HEK293T (cell line): ENCODE measurements at regions not wholly inside any gene's neighbourhood (a gene's known extent, or its start where the extent isn't known, plus 50 kb on each side); places are given as distances from the start of the nearest gene placed in this dataset.
"Not testable (repeated sequence)": the region's sequence is repeated elsewhere in the genome, so short reads cannot be mapped to it uniquely, and the experiment has no call there.

Experiments used
- CTCF ChIA-PET: fragments of 350-600 bp; formaldehyde crosslinking; extraction: SDS; loops from one replicate; lab custom pipeline; 2021; ENCODE audit warnings: antibody characterized with exemption, inconsistent platforms; lab: Yijun Ruan, JAX
- POLR2A ChIA-PET: fragments of 350-600 bp; formaldehyde crosslinking; extraction: SDS; loops from one replicate; lab custom pipeline; 2020; ENCODE audit warnings: antibody characterized with exemption, inconsistent platforms; lab: Yijun Ruan, JAX
- DNase-seq: peaks from one replicate; pipeline ENCODE4 v3.0.0; 2012; ENCODE audit warnings: mixed read lengths; ENCODE audit errors: extremely low spot score
- L3MBTL2 ChIP-seq: fragments of 450-650 bp; conservative IDR thresholded peaks from 2 replicates; pipeline ENCODE4 v1.6.1; 2016; ENCODE audit warnings: mild to moderate bottlenecking

DNA sequence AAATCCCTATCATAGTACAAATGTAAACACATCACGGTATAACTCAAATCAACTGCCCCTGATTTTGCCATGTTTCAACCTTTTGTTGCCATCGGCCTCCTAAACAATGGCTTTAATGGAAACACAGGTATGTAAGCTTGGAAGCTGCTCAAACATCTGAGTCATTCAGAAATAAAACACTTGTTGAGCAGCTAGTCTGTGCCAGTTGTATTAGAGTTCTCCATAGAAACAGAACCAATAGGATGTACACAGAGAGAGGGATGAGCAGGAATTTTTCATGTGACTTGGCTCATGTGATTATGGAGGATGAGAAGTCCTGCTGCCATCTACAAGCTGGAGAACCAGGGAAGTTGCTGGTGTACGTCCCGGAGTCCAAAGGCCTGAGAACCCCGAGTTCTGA lies 186.1 kb downstream of the LMLN start:
- CTCF ChIA-PET, POLR2A ChIA-PET, DNase-seq: not testable (repeated sequence)

DNA sequence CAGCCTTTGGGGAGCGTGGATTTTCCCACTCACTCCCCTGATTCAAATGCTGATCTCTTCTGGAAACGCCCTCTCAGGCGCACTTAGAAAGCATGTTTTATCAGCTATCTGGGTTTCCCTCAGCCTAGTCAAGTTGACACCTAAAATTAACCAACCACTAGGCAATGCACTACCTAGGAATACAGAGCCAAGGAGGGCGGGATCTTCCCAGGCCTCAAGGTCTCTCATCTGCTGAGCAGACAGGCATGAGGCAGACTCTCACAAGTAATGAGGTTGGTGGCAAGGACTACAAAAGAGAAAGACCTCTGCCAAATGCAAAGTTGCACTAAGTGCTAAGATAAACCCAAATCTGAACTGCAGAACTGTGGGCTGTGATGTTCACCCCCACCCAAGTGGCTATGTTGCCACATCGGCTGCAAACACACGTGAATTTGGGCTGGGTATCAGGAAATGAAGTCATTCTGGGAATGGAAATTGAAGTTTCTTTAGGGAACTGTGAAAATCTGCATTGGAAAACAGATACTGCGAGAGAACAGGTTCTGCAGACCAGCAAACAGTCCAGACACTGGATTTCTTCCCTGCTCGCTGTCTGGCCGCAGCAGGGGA lies 186.6 kb downstream of the LMLN start:
- CTCF ChIA-PET, POLR2A ChIA-PET, DNase-seq: not testable (repeated sequence)

- POLR2A ChIA-PET, CTCF ChIA-PET, DNase-seq: not testable (repeated sequence)
Measured at GRCh38 chr3:198147213-198147612, 187.2 kb downstream of the LMLN start.

DNA sequence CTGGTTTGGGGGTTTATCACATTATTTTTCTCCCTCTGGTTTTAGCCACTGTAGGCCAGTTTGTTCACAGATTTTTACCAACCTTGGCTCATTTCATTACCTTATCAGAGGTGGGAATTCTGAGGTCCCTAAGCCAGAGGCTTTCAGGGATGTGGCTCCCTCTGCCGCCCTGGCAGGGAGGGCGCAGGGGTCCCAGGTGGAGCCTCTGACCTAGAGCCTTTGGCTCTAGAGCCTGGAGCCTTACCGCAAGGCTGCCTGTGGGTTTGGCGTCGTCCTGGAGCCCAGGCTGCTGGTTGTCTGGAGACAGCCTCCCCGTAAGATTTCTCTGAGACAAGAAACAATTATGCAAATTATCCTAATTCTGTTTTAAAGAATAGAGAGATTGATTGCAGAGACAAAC lies 188.0 kb downstream of the LMLN start:
- POLR2A ChIA-PET, CTCF ChIA-PET, DNase-seq: not testable (repeated sequence)

DNA sequence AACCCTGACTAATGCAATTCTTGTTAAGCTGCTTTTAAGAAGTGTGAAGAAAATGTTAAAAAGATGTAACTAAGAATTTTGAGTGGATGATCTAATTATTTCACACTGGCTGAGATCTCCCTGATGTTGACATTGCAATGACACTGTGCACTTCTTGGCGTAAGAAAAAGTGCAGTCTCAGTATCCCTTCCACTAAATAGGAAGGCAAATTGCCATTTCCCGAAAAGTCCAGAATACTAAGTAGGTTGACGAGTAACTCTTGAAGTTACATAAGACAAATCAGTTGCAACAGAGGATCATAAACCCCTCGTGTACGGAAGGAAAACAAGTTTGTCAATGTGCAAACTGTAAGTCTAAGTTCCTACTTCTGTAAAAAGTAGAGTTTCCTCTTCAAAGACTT lies 189.9 kb downstream of the LMLN start:
- CTCF ChIA-PET, POLR2A ChIA-PET, DNase-seq: not testable (repeated sequence)

- DNase-seq, POLR2A ChIA-PET, CTCF ChIA-PET: not testable (repeated sequence)
Measured at GRCh38 chr3:198151867-198152266, 191.8 kb downstream of the LMLN start.

DNA sequence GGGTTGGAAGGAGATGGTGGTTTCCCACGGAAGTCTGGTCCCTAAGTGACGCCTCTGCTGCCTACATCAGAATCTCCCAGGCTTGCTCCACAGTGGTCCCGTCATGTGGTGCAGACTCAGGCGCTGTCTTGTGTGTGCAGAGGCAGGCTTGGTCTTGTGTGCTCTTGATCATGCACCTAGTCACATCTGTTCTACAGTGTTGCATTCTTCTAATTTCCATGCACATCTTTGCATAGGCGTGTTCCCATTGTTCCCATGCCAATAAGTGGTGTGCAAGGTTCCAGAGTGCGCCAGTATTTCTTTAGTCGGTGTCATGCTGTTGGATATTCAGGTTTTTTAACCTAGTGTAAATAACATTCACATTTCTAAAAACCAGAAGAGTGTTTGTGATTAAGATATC lies 195.8 kb downstream of the LMLN start:
- POLR2A ChIA-PET, DNase-seq, CTCF ChIA-PET: not testable (repeated sequence)

DNA sequence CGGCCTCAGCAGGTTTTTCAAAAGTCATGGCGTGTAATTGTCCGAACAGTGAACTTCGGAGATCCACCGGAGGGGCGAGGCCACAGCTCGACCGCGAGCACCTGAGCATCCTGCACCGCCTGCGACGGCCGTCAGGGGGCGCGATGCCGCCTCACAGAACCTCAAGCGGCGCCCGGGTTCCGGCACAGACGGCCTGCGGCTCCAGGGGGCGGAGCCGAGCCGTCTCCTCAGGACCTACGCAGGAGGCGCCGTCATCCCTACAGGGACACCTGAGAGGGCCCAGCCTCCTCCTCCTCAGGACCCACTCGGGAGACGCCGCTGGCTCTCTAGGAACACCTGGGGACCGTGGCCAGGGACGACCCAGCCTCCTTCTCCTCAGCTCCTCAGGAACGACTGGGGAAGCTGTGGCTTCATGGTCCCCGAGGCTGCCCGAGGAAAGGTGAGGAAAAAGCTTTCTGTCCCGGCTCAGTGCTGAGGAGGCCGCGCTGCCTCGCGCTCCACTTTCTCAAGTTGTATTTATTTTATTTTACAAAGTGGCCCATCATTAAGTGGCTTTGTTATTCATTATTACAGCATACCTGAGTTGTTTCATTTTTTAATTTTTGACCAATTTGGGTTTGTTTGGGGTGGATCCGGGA lies 197.3 kb downstream of the LMLN start:
- CTCF ChIA-PET = not testable (repeated sequence)

DNA sequence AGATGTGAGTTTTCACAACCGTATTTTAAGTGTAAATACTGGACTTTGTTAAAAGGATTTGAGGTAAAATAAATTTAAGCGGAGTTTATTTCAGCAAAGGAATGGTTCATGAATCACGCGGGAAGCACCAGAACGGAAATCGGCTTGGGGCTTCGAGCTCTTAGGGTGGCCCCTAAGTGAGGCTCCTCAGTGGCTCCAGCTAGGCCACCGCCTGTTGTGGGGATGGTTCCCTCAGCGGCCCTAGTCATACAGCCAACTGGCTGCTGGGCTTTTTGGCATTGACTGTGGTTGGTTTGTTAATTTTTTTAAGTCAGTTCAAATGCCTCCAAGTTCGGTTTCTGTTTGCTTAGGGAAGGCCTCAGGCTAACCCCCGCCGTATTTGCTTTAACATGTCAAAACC lies 198.0 kb downstream of the LMLN start:
- CTCF ChIA-PET, POLR2A ChIA-PET: not testable (repeated sequence)

More for the DNA sequence above, 197.3 kb downstream of the LMLN start:
- POLR2A ChIA-PET, DNase-seq: not testable (repeated sequence)

DNA sequence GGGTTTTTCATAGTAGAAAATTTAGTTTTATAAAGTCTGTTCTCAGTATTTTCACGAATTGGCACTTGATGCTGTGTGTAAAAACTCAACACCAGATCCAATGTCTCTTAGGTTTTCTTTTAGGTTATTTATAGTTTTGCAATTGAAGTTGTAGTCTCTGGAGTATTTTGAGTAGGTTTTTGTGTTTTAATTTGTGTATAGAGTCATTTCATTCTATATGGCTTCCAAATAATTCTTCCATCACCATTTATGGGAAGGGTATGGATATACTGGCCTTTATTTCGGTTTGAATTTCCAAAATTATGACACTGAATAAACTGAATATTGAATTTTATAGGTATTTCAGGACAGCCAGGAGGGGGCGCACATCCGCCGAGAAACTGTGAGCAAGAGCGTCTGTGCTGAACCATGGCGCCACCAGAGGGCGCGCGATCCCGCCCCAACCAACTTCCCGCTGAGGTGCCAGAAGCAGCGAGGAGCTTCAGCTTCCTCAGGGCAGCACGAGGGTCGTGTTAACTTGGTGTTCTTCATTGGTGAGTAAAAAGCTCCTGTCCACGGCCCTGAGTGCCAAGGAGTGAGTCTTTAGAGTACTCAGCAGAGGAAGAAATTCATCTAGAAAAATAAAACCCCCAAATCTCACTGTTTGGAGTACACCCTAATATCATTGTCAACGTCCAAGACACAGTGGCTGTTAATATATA lies 207.5 kb downstream of the LMLN start:
- CTCF ChIA-PET, POLR2A ChIA-PET: not testable (repeated sequence)
- peak; percentile 12 for DNase-seq
- peak; percentile 35 for TF ChIP-seq L3MBTL2

More for the DNA sequence above, 198.0 kb downstream of the LMLN start:
- not testable (repeated sequence) for DNase-seq

GRCh38 chr3:198170781-198171180 lies 210.8 kb downstream of the LMLN start:
- DNase-seq, POLR2A ChIA-PET, CTCF ChIA-PET: not testable (repeated sequence)

DNA sequence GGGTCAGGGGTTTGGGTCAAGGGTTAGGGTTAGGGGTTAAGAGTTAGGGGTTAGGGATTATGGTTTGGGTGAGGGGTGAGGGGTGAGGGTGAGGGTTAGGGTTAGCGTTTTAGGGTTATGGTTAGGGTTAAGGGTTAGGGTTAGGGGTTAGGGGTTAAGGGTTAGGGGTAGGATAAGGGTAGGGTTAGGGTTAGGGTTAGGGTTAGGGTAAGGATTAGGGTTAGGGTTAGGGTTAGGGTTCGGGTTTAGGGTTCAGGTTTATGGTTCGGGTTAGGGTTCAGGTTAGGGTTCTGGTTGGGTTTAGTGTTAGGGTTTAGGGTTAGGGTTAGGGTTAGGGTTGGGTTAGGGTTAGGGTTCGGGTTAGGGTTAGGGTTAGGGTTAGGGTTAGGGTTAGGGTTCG lies 213.1 kb downstream of the LMLN start:
- POLR2A ChIA-PET, CTCF ChIA-PET, DNase-seq: not testable (repeated sequence)

GRCh38 chr3:198173929-198174574 lies 214.0 kb downstream of the LMLN start:
- POLR2A ChIA-PET, CTCF ChIA-PET: not testable (repeated sequence)

More at GRCh38 chr3:198173929-198174574, 214.0 kb downstream of the LMLN start:
- not testable (repeated sequence) for DNase-seq
